ENCODE measurements at regions not wholly inside any gene's neighbourhood (a gene's known extent, or its start where the extent isn't known, plus 50 kb on each side); places are given as distances from the start of the nearest gene placed in this dataset.

DNA sequence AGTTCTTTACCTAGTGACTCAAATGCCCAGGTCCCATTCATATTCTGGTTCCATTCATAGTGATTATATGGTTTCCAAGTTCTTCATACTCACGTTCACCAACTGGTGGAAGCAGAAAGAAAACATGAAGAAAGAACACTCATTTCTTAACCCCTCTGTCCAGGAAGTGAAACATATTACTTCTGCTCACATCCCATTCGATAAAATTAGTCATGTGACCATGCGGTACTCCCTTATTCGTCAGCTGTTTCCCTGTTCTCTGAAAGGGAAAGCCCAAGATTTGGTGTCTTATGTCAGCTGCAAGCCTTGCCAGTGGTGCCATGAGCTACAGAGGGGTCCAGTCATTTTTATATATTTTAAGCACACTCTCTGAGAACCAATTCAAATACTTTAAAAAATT is 387.0 kb upstream of the DMAC1 start:
- no peak for DNase-seq

GRCh38 chr9:8183618-8184017 is 384.0 kb upstream of the DMAC1 start:
- peak; percentile 12 to 39 for DNase-seq

- DNase-seq: no peak
Measured at GRCh38 chr9:8179381-8180053, 379.9 kb upstream of the DMAC1 start.

DNA sequence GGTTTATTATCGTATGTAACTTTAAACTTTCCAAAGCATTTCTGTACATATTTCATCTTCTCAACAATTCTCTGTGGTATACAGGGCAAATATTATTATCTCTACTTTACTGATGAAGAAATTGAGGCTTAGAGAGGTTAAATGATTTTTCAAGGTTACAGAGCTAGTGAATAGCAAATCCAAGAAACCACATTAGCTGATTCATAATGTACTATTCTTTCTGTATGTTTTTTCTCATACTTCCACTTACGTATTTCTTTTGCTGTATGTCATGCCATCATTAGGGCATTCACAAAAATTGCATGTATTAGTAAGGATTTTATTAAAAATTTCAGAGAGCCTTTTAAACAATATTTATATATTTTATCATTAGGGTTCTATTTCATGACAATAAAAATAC is 372.4 kb upstream of the DMAC1 start:
- DNase-seq: no peak

DNA sequence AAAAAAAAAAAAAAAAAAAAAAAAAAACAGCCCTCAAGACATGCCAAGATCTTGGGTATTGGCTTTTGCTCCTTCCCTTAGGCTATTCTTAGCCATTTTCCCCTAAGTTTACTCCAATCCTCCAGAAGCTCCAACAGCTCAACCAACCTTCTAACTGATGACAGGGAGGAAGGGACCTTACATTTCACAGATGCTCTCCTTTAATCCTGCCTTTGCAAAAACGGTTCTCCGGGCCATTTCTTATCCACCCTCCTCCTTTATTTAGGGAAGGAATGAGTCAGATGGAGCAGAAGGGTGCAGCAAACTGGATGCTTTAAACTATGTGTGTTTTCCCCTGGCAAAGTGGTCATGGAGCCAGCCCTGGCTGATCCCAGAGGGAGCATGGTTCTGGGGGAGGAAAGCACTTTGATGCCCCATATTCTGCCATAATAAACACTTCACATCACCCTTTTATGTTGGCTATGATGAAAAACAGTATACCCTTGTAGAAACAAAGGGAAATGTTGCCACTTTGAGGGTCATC is 369.4 kb upstream of the DMAC1 start:
- DNase-seq: no peak

GRCh38 chr9:8160787-8161186 is 361.2 kb upstream of the DMAC1 start:
- DNase-seq: no peak

- DNase-seq: no peak
Measured at GRCh38 chr9:8158574-8158973, 359.0 kb upstream of the DMAC1 start.

DNA sequence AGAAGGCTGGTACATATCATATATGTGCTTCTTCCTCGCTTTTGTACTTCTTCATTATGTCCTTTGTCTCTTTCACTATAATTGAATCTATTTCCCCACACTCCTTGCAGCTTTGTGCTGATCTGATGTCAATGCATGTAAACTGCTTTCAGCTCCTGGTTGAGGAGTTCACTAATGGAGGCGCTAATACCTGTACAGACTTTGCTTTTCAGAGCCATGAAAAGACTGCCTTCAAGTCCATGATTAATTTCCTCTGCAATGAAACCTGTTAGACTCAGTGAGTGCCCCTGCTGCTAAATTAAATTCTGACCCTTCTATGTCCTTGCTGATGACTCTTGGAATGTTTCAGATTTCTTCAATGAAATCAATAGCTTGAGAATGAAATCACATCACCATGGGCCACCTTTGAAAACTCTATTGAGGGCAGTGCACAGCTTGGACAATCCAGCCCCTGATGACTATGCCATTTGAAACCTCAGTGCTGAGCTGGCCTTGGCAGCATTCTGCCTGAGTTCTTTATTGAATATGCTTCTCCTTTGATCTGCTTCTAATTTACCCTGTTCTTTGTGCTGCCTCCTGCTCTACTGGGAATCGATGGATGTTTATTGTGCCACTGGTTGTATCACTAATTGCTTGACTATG is 358.2 kb upstream of the DMAC1 start:
- DNase-seq: no peak

DNA sequence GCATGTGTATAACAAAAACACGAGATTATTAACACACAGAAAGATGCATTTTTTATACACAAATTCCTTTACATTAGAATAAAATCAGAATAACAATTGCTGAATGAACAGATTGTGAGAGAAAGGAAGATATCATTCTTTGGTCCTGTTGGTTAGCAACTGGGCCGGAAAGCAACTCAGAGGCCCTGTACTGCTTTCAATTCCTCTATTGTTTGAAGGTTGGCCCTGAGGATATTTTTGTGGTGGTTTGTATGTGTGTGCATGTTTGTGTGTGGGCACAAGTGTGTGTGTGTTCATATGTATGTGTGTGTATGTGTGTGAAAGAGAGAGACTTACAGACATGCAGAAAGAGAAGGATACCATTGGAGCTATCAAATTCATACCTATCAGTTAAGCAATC is 356.8 kb upstream of the DMAC1 start:
- no peak for DNase-seq

- no peak for DNase-seq
Measured at GRCh38 chr9:8155706-8156105, 356.1 kb upstream of the DMAC1 start.

- peak in 1 of 2 experiments; percentile 75 for DNase-seq
Measured at GRCh38 chr9:8143677-8144076, 344.1 kb upstream of the DMAC1 start.

GRCh38 chr9:8140557-8140956 is 341.0 kb upstream of the DMAC1 start:
- no peak for DNase-seq

DNA sequence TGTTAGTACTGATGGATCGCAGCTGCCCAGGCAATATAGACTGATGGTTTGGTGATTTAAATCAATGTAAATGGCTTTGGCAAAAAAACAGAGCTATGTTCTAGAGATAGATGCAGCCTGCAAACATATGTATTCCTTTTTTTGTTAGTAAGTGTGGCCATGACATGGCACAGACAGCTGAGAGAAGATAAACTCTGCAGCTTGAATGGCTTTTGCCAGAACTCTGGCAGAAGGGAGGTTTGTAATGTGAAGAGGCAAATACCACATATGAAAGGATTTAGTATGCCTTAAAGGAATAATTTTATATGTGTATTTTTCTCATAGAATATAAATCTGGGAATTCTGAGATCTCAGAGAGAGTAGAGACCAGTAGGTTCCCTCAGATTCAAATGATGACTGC is 340.2 kb upstream of the DMAC1 start:
- DNase-seq: no peak

DNA sequence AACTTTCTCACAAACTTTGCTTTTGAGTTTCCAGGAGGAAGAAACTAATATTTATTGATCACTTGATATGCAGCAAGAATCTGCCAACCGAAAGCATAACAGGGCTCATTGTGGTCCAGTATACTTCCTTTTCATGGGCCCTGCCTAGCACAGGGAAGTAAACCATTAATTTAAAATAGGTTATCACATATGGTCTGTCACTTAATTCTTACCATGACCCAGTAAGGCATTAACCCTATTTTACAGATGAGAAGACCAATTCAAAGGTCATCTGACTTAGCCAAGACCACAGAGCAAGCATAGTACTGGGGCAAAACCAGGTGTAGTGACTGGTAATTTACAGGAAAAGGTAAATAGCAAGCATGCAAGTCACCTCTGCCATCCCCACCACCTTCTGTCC is 336.9 kb upstream of the DMAC1 start:
- DNase-seq: no peak

DNA sequence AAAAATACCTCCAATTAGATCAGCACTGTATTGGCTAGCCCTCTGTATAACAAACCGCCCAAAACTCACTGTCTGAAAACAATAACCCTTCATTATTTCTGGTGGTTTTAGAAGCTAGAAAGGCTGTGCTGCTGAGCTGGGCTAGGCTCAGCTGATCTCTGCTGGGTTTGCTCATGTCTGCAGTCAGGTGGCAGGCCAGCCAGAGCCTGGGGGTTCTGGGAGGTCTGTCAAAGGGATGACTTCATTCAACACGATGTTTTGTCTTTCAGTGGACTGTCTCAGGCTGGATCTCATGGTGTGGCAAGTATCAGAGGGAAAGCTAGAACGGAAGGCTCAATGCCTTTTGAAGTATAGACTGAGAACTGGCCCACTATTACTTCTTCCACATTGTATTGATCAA is 335.1 kb upstream of the DMAC1 start:
- no peak for DNase-seq

DNA sequence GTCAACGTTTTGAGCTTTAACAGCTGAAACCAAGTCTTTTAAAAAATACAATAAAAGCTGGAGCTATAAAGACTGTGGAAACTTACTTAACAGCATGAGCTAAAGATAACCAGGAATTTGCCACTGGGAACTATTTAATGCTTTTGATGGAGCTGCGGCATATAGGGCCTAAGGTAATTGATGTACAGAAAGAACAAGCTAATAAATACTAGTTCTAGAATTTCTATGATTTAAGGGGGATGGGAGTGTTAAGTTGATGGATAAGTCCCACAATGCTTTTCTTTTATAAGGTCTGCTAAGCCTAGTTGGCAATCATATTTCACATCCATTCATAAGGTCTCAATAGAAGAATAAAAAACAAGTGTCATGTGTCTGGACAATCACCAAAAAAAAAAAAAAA is 334.0 kb upstream of the DMAC1 start:
- no peak for DNase-seq

DNA sequence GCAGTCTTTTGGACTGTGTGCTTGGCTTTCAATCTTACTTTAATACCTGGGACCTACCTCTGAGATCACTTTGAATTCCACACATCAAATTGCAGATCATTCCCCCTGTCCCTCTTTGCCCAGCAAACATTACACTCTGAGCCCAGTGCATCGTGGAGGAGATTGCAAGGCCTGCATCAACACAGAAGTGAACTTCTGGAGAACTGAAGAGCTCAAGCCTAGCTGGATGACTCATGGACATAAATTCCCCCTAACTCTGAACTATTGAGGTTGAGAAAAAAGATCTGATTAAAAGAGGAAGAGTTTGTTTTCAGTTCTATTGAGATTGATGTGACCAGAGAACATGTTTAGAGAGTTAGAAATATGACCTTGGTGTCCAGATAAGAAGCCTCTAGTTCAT is 316.0 kb upstream of the DMAC1 start:
- no peak for DNase-seq

GRCh38 chr9:8114826-8115225 is 315.2 kb upstream of the DMAC1 start:
- no peak for DNase-seq

- DNase-seq: no peak
Measured at GRCh38 chr9:8106362-8106761, 306.8 kb upstream of the DMAC1 start.

- no peak for DNase-seq
Measured at GRCh38 chr9:8101607-8102006, 302.0 kb upstream of the DMAC1 start.

DNA sequence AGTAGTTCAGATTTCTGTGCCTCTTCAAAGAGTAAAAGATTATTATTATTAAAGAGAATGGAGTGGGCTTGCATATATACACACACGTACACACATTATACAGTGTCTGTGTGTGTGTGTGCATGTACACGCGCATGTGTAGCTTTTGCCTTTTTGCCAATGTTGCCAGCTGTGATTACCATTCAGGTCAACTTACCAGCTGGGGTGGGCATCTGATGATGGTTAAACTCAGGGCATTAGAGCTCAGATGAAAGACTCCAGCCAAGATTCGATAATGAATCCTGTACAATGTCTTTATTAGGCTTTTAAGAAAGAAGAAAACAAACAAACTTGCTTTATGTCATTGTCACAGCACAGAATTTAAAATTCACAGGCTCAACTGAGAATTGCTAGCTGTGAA is 296.5 kb upstream of the DMAC1 start:
- DNase-seq: no peak

- no peak for DNase-seq
Measured at GRCh38 chr9:8095672-8096086, 296.1 kb upstream of the DMAC1 start.

GRCh38 chr9:8088477-8088876 is 288.9 kb upstream of the DMAC1 start:
- peak in 1 of 2 experiments; percentile 39 for DNase-seq

DNA sequence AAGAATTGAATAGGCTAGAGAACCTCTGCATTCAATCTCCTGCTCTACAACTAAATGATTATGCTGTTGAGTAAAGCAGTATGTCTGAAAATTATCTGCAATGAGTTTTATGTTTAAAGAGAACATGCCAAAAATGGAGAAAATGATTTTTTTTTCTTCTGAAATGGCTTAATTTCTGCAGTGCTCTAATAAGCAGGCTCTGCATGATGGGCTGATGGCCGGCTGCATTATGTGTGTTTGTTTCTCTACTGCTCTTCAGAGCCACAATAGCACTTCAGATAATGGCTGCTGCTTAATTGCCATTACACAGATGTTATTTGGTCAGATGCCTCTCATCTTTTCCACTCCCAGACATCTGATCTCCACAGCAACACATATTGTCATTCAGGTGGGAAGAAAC is 286.4 kb upstream of the DMAC1 start:
- DNase-seq: peak; percentile 82 to 88

DNA sequence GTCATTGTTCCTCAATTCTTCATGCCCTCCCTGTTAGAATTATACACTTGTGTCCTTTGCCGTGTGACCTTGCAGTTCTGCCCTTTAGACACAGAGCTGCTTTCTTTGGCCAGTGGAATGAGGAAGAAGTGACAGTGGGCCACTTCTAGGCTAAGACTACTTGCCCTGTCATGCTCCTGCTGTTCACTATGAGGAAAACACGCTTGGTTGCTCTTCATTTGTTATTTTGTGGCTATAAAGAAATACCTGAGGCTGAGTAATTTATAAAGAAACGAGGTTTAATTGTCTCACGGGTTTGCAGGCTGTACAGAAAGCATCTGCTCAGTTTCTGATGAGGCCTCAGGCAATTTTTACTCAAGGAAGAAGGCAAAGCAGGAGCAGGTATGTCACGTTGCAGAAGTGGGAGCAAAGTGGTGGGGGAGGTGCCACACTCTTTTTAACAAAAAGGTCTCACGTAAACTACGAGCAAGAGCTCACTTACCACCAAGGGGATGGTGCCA is 279.1 kb upstream of the DMAC1 start:
- no peak for DNase-seq
